ENCODE measurements at regions not wholly inside any gene's neighbourhood (a gene's known extent, or its start where the extent isn't known, plus 50 kb on each side); places are given as distances from the start of the nearest gene placed in this dataset.

DNA sequence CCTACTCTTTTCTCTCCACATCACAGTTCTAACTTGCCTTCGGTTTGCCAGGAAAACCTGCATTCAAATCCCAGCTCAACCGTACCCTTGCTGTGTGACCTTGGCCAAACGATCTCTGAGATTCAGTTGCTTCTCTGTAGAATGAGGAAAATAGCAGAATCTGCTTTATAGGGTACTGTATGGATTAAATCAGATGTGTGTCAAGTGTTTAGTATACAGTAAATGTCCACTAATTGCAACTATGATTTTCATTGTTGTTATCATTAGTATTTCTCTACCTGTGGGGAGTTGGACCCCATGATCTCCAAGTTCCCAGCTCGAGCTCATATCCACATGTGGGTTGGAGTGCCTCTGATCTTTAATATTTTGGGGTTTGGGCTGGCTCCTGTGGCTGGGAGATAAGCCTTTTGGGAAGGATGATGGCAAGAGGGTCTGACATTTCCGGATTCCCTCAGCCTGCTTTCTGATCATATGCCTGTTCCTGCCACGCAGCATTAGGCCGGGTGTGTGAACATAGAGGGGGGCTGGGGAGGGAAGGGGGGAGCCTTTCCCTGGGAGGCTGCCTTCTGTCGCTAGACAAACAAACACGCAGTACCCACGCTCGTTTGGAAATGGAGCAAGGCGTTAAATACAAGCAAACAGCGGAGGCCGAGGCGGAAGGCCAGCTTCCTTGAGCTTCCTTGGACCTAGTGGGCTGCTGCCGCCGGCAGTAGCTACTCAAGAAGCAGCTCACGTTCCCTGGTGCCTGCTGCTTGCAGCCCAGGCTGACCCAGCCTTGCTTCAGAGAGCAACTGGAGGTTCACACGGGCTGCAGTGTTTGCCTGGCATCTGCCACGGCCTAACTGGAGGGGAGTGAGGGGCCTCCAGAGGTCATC is 213.5 kb upstream of the LHX5 start:
- no peak for DNase-seq (ENCODE audit: low spot score)

DNA sequence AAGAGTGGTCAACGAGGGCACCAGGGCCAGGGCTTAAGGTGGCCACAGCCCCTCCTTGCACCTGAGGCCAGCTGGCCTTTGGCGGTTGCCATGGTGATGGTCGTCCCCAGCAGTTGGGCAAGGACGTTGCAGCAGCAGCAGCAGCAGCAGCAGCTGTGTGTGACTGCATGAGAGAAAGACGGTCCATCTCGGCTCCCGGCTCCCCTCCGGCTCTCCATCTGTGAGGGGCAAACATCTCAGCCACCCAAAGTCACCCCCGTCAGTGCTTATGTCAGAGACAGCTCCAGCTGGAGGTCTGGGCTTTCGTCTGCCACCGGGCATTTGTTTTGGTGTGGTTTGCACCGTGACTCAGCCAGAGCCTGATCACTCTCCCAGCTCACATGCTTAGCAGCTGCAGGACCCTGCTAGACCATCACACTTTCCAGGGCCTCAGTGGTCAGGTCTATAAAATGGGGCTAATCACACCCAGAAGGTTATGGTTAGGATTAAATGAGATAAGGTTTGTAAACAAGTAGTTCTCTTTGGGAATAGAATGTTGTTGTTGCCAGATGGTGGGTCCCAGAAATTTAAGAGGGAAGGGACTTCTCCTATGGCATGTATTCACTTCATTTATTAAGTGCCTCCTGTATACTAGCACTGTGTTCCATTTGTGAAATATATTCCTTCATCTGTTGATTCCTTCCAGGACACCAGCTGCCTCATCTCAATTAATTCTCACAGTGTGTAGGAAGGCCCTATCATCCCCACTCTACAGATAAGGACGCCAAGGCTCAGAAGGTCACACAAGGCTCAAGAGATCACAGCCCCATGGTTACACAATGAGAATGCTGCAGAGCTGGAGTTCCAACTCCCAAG is 212.6 kb upstream of the LHX5 start:
- no peak for DNase-seq (ENCODE audit: low spot score)

DNA sequence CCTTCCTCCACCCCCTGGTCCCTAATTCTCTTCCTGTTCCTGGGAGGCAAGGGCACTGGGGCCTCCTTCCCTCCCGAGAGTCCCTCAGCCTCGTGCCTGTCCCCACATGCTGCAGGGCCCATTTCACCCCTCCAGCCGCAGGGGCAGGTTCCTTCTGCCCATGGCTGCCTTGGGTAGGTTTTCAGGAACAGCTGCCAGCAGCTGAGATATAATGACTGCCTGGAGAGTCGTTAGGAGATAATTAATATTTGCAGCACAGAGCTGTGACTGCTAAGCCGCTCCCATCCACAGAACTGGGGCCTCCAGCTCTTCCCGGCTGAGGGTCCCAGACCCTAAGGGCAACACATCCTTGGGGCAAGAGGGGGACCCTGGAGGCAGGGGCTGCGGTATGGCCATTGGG is 211.9 kb upstream of the LHX5 start:
- no peak for DNase-seq (ENCODE audit: low spot score)

DNA sequence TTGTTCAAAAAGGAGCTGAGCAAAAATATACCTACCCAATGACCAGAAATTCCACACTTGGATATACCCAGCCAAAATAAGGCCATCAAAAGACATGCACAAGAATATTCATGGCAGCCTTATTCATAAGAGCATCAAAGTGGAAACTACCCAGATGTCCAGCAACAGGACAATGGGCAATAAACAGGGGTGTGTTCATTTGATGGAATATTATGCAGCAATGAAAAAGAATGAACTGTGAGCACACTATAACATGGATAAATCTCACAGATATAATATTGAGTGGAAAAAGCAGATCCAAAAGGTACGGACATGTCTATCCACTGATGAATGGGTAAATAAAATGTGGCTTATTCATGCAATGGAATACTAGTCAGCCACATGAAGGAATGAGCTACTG is 209.2 kb upstream of the LHX5 start:
- no peak for DNase-seq (ENCODE audit: low spot score)

DNA sequence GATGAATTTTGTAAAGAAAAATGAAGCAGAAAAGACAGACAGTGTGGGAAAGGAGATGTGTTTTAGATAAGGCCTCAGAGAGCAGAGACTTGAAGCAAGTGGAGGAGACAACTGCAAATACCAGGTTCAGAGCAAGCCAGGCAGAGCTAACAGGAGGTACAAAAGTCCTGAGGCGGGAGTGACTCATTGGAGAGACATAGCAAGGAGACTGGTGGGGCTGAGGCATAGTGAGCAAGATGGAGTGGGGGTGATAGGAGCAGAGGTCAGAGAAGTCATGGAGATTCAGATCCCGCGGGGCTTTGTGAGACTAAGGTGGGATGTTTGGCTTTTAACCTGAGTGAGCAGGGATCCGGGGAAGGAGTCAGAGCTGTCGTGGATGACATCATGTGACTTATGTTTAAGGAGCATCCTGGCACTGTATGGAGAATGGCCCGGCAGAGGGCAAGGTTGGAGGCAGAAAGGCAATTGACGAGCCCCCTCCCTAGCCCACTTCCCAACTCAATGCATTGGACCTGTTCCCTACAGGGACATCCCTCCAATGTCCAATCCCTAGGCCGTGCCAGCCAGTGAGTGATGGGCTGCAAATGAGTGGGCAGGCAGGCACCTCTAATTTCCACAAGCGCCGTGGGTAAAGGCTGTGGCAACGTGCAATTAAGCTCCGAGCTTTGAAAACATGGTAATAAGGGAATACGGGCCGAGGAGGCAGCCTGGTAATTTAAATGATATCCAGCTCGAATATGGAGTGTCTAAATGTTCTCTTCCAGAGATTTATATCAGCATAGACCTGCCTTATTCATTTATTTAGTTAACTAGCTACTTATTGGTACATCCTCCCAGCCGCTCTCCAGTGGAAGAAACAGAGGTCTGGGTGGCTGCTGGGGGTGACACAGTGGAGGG is 206.8 kb upstream of the LHX5 start:
- DNase-seq (ENCODE audit: low spot score), result no peak

DNA sequence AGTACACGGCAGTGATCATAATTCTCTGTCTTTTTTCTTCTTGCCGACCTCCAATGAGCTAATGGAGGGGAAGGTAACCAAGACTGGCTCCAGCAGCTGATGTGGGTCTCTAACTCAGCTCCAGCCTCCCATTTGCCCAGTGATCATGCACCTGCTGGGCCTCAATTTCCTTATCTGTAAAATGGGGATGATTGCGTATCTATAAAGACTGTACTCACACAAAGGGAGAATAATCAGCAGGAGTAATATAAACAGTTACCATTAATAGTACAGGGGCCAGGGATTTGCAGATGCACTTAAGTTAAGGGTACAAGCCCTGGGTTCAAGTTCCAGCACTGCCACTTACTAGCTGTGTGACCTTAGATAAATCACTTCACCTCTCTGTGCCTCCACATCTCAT is 204.9 kb upstream of the LHX5 start:
- no peak for DNase-seq (ENCODE audit: low spot score)

DNA sequence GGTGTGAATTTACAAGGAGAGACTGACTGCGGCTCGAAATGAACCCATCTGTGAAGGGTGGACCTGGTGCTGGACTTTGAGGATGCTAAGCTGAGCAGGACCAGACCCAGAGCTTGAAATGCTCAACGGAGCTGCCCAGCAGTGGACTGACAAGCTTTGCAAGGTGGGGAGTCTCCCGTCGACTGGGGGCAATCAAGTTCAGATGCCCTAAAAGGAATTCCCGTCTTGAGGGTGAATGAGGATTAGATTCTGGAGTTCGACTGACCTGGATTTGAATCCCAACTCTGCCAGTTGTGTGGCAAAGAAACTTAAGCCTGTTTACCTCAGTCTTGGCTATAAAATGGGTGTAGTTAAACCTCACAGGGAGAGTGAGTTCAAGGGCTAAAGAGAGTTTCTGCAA is 204.4 kb upstream of the LHX5 start:
- no peak for DNase-seq (ENCODE audit: low spot score)

DNA sequence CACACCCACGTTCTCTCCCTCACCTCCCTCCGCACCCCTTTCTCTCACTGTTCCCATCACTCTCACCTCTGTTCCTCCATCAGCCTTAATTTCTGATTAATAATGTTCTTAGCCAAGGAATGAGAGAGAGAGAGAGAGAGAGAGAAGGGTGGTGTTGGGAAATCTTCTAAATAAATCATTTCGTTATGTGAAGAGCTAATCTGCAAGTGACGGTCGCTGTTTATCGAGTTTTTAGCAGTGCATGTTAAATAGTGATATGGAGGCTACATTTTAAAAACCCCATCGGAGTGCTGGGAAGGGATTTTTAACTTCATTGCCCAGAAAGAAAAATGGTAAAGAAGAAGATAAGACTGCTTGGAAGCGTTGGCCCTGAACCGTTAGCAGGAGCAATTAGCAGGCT is 203.3 kb upstream of the LHX5 start:
- DNase-seq (ENCODE audit: low spot score), result no peak

DNA sequence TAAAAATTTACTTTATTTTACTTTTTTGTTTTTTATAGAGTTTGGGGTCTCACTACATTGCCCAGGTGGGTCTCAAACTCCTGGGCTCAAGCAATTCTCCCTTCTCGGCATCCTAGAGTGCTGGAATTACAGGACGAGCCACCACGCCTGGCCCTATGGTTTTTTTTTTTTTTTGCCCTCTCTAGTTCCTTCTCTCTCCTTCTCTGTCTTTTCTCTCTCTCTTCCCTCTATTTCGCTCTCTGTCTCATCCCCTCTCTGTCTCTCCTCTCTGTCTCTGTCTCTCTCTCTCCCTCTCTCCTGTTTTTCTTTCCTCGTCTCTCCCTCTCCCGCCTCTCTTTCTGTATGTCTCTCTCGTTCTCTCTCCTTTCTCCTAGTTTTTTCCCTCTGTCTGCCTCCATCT is 202.6 kb upstream of the LHX5 start:
- DNase-seq (ENCODE audit: low spot score), result no peak

DNA sequence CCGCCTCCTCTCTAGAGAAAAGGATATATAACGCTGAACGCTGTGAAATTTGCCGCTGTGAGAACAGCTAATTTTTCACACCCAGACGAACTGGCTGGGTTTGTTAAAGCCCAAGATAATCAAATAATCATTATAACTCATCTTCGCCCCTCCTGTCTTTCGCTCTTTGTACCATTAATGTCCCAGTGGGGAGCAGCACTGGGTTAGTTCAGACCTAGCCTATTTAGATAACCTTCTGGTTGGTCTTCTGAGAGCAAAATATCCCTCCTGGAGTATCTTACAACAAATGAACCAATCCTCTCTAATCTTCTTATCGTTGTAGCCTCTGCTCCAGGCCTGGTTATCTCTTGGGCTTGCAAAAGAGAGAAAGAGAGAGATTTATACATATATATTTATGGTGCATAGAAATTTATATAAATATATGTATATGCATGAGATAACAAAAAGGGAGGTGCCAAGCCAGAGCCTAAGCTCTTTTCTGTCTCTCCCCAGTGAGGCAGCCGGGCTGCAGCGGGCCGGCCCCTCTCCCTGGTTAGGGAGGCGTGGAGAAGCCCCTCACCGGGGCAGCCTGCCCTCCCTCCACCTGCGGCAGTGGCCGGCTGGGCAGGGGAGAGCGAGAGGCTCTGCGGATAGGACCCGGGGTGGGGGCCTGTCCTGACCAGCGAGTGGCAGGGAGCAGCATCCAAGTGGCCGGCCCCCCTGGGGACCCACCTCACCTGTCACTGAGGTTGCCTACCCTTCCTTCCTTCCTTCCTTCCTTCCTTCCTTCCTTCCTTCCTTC is 202.0 kb upstream of the LHX5 start:
- DNase-seq (ENCODE audit: low spot score), result no peak

DNA sequence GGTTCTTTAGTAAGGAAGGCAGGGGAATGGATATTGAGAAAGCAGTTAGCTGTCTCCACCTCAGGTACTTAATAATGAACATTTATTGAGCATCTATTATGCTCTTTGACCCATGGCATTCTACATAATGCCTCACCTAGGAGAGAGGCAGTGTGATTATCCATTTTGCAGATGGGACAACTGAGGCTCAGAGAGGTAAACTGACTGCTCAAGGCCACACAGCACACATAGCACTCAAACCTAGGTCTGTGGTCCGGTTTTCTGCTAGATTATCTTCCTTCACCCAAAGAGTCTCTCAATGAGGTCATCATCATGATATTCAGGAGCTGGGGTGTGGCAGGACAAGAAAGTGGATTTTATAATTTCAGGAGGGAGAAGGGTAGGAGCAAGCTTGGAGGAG is 199.1 kb upstream of the LHX5 start:
- DNase-seq (ENCODE audit: low spot score), result no peak

DNA sequence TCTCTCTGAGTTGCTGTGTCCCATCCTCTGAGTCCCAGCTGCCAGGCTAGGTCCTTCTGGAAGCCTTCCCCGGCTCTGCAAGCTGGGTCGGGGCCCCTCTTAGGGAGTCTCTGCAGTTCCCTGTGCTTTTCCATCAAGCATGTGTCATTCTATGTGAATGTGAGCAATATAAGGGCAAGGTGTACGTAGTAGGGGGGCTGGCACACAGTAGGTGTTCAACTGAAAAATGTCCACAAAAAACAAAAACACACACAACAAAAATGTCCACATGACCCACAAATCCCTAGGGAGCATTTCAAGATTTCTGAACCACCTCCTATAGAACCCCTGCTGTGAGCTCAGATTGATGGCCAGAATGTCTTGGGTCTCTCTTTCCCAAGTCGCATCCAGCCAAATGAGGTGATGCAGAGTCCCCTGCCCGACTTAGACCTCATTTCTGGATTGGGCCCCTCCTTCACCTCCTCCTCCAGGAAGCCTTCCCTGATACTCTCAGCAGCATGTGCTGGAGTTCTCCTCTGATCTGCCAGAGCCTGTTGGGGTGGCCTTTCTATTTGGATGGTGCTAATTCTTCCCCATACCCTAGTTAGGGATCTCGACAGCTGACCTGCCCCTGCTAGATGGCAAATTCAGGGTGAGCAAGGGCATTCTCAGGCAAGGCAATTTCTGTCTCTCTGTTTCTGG is 196.1 kb upstream of the LHX5 start:
- no peak for DNase-seq (ENCODE audit: low spot score)

DNA sequence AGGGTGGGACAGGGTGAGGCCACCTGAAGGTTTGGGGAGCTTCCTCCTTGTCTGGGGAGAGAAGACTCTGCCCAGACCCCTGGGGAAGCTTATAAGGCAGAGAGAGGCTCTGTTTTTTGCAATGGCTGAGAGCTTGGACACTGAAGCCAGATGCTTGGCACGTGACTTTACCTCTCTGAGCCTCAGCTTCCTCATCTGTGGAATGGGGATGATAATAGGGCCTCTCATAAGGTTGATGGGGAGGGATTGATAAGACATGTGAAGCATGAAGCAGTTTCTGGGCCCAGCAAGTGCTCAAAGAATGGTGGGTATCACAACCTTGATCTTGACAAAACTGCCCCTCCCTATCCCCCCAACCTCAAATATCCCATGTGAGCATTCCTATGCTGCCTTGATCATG is 195.4 kb upstream of the LHX5 start:
- DNase-seq (ENCODE audit: low spot score), result no peak

DNA sequence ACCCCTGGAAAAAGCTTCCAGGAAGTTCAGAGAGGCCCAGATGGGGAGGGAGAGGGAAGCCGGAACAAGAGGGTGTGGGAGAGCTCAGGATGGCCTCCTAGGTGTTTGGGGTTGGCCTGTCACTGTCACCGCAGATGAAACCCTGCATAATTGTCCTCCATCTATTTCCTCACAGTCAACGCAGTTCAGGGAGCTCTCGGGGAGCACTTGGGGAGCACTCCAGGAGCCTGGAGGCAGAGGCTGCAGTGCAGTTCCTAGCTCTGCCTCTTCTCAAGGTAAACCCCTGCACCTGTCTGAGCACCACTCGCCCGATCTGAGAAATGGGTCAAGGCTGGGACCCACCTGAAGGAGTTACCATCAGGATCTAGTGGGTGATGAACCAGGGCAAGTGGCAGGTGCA is 194.6 kb upstream of the LHX5 start:
- no peak for DNase-seq (ENCODE audit: low spot score)

DNA sequence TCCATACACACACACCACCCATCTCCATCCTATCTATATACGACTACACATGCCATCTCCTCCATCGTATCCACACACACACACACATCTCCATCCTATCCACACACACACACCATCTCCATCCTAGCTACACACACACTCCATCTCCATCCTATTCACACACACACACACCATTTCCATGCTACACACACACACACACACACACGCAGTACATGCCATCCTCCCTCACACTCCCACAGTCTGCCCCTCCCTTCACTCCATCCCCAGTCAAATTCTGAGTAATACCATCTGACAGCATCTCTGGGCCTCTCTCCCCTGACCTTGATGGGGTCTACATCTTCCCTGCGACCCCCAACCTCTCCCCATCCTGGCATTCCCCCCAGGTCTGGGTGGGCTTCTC is 193.8 kb upstream of the LHX5 start:
- DNase-seq (ENCODE audit: low spot score), result no peak

DNA sequence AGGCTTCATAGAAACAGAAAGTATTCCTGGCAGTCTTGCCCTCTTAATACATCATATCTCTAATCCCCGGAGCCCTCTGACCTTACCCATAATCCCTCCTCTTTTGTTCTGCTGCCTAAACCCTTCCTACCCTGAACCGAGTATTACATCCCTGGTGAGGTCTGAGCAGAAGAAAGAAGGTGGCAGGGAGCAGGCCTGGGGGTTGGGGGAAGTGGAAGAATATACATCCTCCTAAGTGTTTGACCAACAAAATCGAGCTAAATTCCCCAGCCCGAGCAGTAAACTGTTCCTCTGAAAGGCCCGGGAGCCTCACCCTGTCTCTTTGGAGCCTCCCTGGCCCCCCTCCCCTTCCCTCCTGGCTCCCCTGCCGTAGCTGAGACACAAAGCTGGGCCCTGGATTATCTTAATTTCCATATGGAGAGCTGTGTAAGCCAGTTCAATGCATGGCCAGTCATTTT is 192.6 kb upstream of the LHX5 start:
- no peak for DNase-seq (ENCODE audit: low spot score)

DNA sequence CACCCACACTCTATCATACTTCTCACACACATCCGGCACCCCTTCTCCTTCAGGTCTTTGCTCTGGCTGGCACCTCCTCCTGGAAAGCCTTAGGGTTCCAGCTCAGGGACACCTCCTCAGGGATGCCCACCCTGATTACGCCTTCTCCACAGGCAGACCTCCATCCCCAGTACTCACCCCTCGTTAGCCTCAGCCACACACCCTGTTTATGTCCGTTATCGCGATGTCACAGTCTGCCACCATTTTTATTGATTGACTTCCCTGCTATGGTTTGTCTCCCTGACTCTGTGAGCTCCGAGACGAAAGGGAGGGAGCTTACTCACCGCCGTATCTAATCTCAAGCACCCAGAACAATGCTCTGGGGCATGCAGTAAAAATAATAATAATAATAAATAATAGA is 191.7 kb upstream of the LHX5 start:
- no peak for DNase-seq (ENCODE audit: low spot score)

DNA sequence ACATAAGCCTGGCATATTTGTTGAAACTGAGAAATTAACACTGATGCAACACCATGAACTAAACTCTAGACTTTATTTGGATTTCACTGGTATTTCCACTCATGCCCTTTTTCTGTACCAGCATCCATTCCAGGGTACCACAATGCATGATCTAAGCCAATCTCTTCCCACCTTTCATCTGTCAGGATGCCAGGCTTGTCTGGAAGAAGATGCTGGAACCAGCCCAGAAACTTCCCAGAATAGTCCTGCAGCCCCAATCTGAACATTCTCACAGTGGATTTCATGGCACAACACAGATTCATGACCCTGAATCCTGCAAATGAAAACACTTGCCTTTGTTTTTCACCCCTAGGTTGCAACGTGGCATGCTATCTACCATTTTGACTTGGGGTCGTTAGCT is 189.3 kb upstream of the LHX5 start:
- no peak for DNase-seq (ENCODE audit: low spot score)

DNA sequence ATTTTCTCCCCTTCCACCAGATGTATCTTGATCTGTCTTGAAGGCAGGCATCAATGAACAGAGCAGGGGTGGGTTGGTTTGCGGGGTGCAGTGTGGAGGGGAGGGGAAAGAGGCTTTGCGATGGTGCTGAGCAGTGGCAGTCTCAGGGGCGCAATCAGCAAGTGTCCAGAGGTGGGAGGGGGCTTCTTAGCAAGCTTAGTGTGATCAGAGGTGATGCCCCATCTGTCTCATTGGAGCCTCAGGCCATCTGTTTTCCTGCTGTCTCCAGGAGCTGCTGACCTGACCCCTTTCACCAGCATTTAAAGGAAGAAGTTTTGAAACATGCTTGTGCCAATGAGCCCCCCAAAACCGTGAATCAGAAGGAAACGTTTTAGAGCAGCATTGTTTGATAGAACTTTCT is 187.7 kb upstream of the LHX5 start:
- no peak for DNase-seq (ENCODE audit: low spot score)

DNA sequence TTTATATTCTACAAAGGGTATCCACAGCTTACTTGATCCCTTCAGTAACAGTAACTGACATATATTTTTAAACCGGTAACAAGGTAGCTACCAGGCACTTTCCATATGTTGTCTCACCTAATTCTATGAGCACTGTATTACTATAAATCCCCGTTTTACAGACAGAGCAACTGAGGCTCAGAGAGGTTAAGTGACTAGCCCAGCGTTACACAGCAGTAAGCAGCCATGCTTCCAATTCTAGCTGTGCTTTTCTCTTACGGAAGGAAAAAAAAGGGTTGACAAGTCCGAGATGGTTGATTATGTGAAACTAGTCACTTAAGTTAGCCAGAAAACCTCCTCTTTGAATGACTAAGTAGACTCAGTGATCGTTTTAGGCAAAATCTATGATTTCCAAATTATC is 187.3 kb upstream of the LHX5 start:
- DNase-seq (ENCODE audit: low spot score), result no peak

Data from kidney tubule cell (primary cell).